WTC11 (cell line): ENCODE measurements at regions not wholly inside any gene's neighbourhood (a gene's known extent, or its start where the extent isn't known, plus 50 kb on each side); places are given as distances from the start of the nearest gene placed in this dataset.

Source experiments
- ATAC-seq: fragments of 200-7000 bp; cut with Tn5 transposase; 2 replicates; pipeline ENCODE4 v1.10.0; 2021; ENCODE audit warnings: mild to moderate bottlenecking, moderate library complexity
- CTCF ChIA-PET: fragments of 300-600 bp; sonication (Branson Sonifier 250); formaldehyde crosslinking; loops from one replicate; lab custom pipeline; 2021; ENCODE audit warnings: antibody characterized with exemption; lab: Charles Lee
- POLR2A ChIA-PET: fragments of 350-600 bp; sonication (Branson Sonifier 250); formaldehyde crosslinking; loops from one replicate; lab custom pipeline; 2021; ENCODE audit warnings: antibody characterized with exemption; lab: Charles Lee
- DNase-seq: peaks from one replicate; pipeline ENCODE4 v3.0.0; 2021; ENCODE audit warnings: low spot score
- H3K27ac Mint-ChIP-seq: 2 replicates; pipeline ENCODE4 v1.8.0; 2021; ENCODE audit warnings: mixed read lengths
- H3K27me3 Mint-ChIP-seq: 2 replicates; pipeline ENCODE4 v1.8.0; 2021; ENCODE audit warnings: low read depth, mild to moderate bottlenecking, moderate library complexity, mixed read lengths
- H3K36me3 Mint-ChIP-seq: 2 replicates; pipeline ENCODE4 v1.8.0; 2021; ENCODE audit warnings: mixed read lengths
- H3K4me1 Mint-ChIP-seq: 2 replicates; pipeline ENCODE4 v1.8.0; 2022; ENCODE audit warnings: mixed read lengths
- H3K4me3 Mint-ChIP-seq: 2 replicates; pipeline ENCODE4 v1.8.0; 2021; ENCODE audit warnings: mild to moderate bottlenecking, moderate library complexity, mixed read lengths
- H3K9me3 Mint-ChIP-seq: 2 replicates; pipeline ENCODE4 v1.8.0; 2021; ENCODE audit warnings: mixed read lengths
- ATF1 ChIP-seq: sonication (generic); formaldehyde crosslinking; IDR thresholded peaks from 2 replicates; pipeline ENCODE4 v1.8.1; 2023; ENCODE audit warnings: mild to moderate bottlenecking, moderate library complexity, missing genetic modification reagents
- ATF6 ChIP-seq: sonication (generic); formaldehyde crosslinking; IDR thresholded peaks from 2 replicates; pipeline ENCODE4 v1.8.1; 2023; ENCODE audit warnings: mild to moderate bottlenecking, missing genetic modification reagents
- ETV6 ChIP-seq: sonication (generic); formaldehyde crosslinking; IDR thresholded peaks from 2 replicates; pipeline ENCODE4 v1.8.1; 2022; ENCODE audit warnings: mild to moderate bottlenecking, missing genetic modification reagents
- FOXP1 ChIP-seq: sonication (generic); formaldehyde crosslinking; IDR thresholded peaks from 2 replicates; pipeline ENCODE4 v1.8.0; 2022; ENCODE audit warnings: missing genetic modification reagents, mild to moderate bottlenecking, moderate library complexity, borderline replicate concordance
- GABPB1 ChIP-seq: sonication (generic); formaldehyde crosslinking; IDR thresholded peaks from 2 replicates; pipeline ENCODE4 v1.8.1; 2023; ENCODE audit warnings: mild to moderate bottlenecking, missing genetic modification reagents
- HMGXB4 ChIP-seq: sonication (generic); formaldehyde crosslinking; IDR thresholded peaks from 2 replicates; pipeline ENCODE4 v1.8.1; 2023; ENCODE audit warnings: mild to moderate bottlenecking, moderate library complexity, missing genetic modification reagents
- IRF1 ChIP-seq: sonication (generic); formaldehyde crosslinking; IDR thresholded peaks from 2 replicates; pipeline ENCODE4 v1.8.0; 2023; ENCODE audit warnings: missing genetic modification reagents
- IRF2 ChIP-seq: sonication (generic); formaldehyde crosslinking; IDR thresholded peaks from 2 replicates; pipeline ENCODE4 v1.8.0; 2022; ENCODE audit warnings: low read depth, missing genetic modification reagents, borderline replicate concordance
- MYBL2 ChIP-seq: sonication (generic); formaldehyde crosslinking; IDR thresholded peaks from 2 replicates; pipeline ENCODE4 v1.8.1; 2023; ENCODE audit warnings: mild to moderate bottlenecking, moderate library complexity, missing genetic modification reagents
- NFYB ChIP-seq: sonication (generic); formaldehyde crosslinking; conservative IDR thresholded peaks from 2 replicates; pipeline ENCODE4 v1.8.0; 2022; ENCODE audit warnings: low read depth, missing genetic modification reagents
- NR2C2 ChIP-seq: sonication (generic); formaldehyde crosslinking; IDR thresholded peaks from 2 replicates; pipeline ENCODE4 v1.8.0; 2022; ENCODE audit warnings: mild to moderate bottlenecking, missing genetic modification reagents
- OVOL2 ChIP-seq: fragments of 250-450 bp; sonication (Bioruptor Pico); IDR thresholded peaks from 2 replicates; pipeline ENCODE4 v1.9.0; 2021; ENCODE audit warnings: mild to moderate bottlenecking, borderline replicate concordance
- PREB ChIP-seq: sonication (generic); formaldehyde crosslinking; IDR thresholded peaks from 2 replicates; pipeline ENCODE4 v1.8.1; 2022; ENCODE audit warnings: mild to moderate bottlenecking, missing genetic modification reagents, moderate library complexity, borderline replicate concordance
- SMAD3 ChIP-seq: sonication (generic); formaldehyde crosslinking; IDR thresholded peaks from 2 replicates; pipeline ENCODE4 v1.8.0; 2022; ENCODE audit warnings: missing genetic modification reagents, mild to moderate bottlenecking, borderline replicate concordance
- SMAD4 ChIP-seq: sonication (generic); formaldehyde crosslinking; IDR thresholded peaks from 2 replicates; pipeline ENCODE4 v1.8.0; 2022; ENCODE audit warnings: mild to moderate bottlenecking, missing genetic modification reagents
- TCF7 ChIP-seq: sonication (generic); formaldehyde crosslinking; IDR thresholded peaks from 2 replicates; pipeline ENCODE4 v1.8.0; 2022; ENCODE audit warnings: mild to moderate bottlenecking, low read depth, missing genetic modification reagents, moderate library complexity
- TP53 ChIP-seq: sonication (generic); formaldehyde crosslinking; IDR thresholded peaks from 2 replicates; pipeline ENCODE4 v1.8.1; 2023; ENCODE audit warnings: mild to moderate bottlenecking, missing genetic modification reagents
- USF2 ChIP-seq: sonication (generic); formaldehyde crosslinking; IDR thresholded peaks from 2 replicates; pipeline ENCODE4 v1.8.1; 2023; ENCODE audit warnings: mild to moderate bottlenecking, missing genetic modification reagents, moderate library complexity
- ZBTB21 ChIP-seq: sonication (generic); formaldehyde crosslinking; IDR thresholded peaks from 2 replicates; pipeline ENCODE4 v1.8.1; 2023; ENCODE audit warnings: mild to moderate bottlenecking, missing genetic modification reagents, borderline replicate concordance
- ZNF219 ChIP-seq: sonication (generic); formaldehyde crosslinking; IDR thresholded peaks from 2 replicates; pipeline ENCODE4 v1.8.0; 2023; ENCODE audit warnings: missing genetic modification reagents, mild to moderate bottlenecking, borderline replicate concordance
- ZNF396 ChIP-seq: fragments of 250-450 bp; sonication (Bioruptor Pico); IDR thresholded peaks from 2 replicates; pipeline ENCODE4 v1.8.0; 2021; ENCODE audit warnings: mild to moderate bottlenecking, moderate library complexity, borderline replicate concordance
- ZNF423 ChIP-seq: fragments of 250-450 bp; sonication (Bioruptor Pico); IDR thresholded peaks from 2 replicates; pipeline ENCODE4 v2.1.2; 2022; ENCODE audit warnings: mild to moderate bottlenecking, moderate library complexity
- ZSCAN18 ChIP-seq: fragments of 250-450 bp; sonication (Bioruptor Pico); IDR thresholded peaks from 2 replicates; pipeline ENCODE4 v2.1.2; 2022; ENCODE audit warnings: mild to moderate bottlenecking, moderate library complexity
- TF ChIP-seq, protein P1 (sequence below): fragments of 250-450 bp; sonication (Bioruptor Pico); IDR thresholded peaks from 2 replicates; pipeline ENCODE4 v1.9.0; 2021; ENCODE audit warnings: mild to moderate bottlenecking
- TF ChIP-seq, protein P2 (sequence below): fragments of 250-450 bp; sonication (Bioruptor Pico); IDR thresholded peaks from 2 replicates; pipeline ENCODE4 v1.9.0; 2021; ENCODE audit warnings: moderate library complexity, mild to moderate bottlenecking, inconsistent platforms, borderline replicate concordance
- TF ChIP-seq, protein P3 (sequence below): sonication (generic); formaldehyde crosslinking; IDR thresholded peaks from 2 replicates; pipeline ENCODE4 v1.8.0; 2022; ENCODE audit warnings: mild to moderate bottlenecking, missing genetic modification reagents

DNA sequence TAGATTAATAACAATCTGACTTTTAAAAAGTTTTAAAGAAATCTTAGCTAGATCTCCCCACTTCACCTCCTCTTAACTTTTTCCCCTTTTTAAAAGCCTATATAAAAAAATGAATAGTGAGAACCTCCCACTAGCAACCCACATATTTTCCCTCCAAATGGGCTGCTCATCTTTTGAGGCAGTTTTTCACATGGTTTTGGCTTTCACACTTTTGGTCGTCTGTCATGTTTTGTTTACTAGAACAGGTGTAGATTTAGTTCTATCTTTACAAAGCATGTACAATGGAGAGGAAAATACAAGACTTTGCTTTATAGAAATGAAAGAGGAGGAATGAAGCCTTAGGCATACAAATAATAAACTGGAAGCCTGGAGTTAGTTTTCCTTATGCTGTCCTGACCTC is 126.7 kb upstream of the EOMES start:
- H3K36me3 Mint-ChIP-seq, result no peaks in the 10 kb centered on the region; the same call in none of the 2 replicates
- DNase-seq (no peak), ATAC-seq (no peak)
- no peak overlapping the region for H3K4me3 Mint-ChIP-seq
- peaks cover 7% of the 10 kb centered on the region; the same call in 1 of the 2 replicates for H3K27me3 Mint-ChIP-seq
- ChIA-PET CTCF (no interaction called here), POLR2A (no interaction called here)
- TF ChIP-seq, protein P1, sequence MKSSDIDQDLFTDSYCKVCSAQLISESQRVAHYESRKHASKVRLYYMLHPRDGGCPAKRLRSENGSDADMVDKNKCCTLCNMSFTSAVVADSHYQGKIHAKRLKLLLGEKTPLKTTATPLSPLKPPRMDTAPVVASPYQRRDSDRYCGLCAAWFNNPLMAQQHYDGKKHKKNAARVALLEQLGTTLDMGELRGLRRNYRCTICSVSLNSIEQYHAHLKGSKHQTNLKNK (CRISPR knock-in tag), result no peak
- TF ChIP-seq PREB (CRISPR knock-in tag) (no peak), ZNF423 (CRISPR knock-in tag) (no peak), SMAD4 (CRISPR knock-in tag) (no peak), ZNF219 (no peak), SMAD3 (no peak), USF2 (CRISPR knock-in tag) (no peak), NR2C2 (CRISPR knock-in tag) (no peak), ATF6 (CRISPR knock-in tag) (no peak), NFYB (no peak), MYBL2 (CRISPR knock-in tag) (no peak), ATF1 (CRISPR knock-in tag) (no peak), GABPB1 (CRISPR knock-in tag) (no peak), ZBTB21 (CRISPR knock-in tag) (no peak)
- TF ChIP-seq, protein P2, sequence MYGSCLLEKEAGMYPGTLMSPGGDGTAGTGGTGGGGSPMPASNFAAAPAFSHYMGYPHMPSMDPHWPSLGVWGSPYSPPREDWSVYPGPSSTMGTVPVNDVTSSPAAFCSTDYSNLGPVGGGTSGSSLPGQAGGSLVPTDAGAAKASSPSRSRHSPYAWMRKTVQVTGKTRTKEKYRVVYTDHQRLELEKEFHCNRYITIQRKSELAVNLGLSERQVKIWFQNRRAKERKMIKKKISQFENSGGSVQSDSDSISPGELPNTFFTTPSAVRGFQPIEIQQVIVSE (CRISPR knock-in tag), result no peak
- TF ChIP-seq, protein P3, sequence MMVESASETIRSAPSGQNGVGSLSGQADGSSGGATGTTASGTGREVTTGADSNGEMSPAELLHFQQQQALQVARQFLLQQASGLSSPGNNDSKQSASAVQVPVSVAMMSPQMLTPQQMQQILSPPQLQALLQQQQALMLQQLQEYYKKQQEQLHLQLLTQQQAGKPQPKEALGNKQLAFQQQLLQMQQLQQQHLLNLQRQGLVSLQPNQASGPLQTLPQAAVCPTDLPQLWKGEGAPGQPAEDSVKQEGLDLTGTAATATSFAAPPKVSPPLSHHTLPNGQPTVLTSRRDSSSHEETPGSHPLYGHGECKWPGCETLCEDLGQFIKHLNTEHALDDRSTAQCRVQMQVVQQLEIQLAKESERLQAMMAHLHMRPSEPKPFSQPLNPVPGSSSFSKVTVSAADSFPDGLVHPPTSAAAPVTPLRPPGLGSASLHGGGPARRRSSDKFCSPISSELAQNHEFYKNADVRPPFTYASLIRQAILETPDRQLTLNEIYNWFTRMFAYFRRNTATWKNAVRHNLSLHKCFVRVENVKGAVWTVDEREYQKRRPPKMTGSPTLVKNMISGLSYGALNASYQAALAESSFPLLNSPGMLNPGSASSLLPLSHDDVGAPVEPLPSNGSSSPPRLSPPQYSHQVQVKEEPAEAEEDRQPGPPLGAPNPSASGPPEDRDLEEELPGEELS (CRISPR knock-in tag), result no peak
- H3K4me1 Mint-ChIP-seq, result 0 out of 2 replicates have a peak, but pooled peaks cover 4% of the 10 kb centered on the region
- peaks cover 22% of the 10 kb centered on the region for H3K9me3 Mint-ChIP-seq
- H3K27ac Mint-ChIP-seq, result no peak overlapping the region

DNA sequence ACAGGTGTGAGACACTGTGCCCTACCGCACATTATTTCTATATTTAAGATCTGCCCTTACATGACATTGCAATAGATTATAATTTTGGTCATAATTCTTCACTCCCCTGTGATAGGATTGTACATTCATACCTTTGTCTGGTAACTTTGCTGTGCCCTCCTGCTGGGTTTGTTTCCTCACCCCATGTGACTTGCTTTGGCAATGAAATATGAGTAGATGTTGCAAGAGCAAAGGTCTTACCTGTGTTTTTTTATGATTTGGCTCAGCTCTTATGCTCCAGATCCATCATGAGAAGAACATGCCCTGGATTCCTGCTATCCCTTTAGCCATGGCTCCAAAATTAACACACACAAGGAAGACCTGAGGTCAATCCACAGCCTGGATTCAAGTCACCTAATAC is 137.7 kb upstream of the EOMES start:
- POLR2A ChIA-PET, result no interaction called here
- H3K27ac Mint-ChIP-seq, result no peak overlapping the region
- peaks cover 8% of the 10 kb centered on the region; the same call in 1 of the 2 replicates for H3K9me3 Mint-ChIP-seq
- H3K27me3 Mint-ChIP-seq, result no peaks in the 10 kb centered on the region
- H3K4me1 Mint-ChIP-seq, result no peaks in the 10 kb centered on the region
- no peak for ATAC-seq
- H3K36me3 Mint-ChIP-seq, result no peaks in the 10 kb centered on the region
- no peak overlapping the region for H3K4me3 Mint-ChIP-seq
- no peak for DNase-seq
- CTCF ChIA-PET, result interaction anchor here (0.9 kb wide), 1 partner anchor 148 kb away, joined by 3 read pairs; no protein-coding TSS in a partner anchor
- TF ChIP-seq IRF1 (CRISPR knock-in tag) (no peak), OVOL2 (CRISPR knock-in tag) (no peak), TCF7 (CRISPR knock-in tag) (no peak), ETV6 (CRISPR knock-in tag) (no peak), ZSCAN18 (CRISPR knock-in tag) (no peak), ZNF396 (CRISPR knock-in tag) (no peak), FOXP1 (no peak), TP53 (CRISPR knock-in tag) (no peak), HMGXB4 (no peak), IRF2 (CRISPR knock-in tag) (no peak)
